HG02642 (cell line): ENCODE measurements at regions not wholly inside any gene's neighbourhood (a gene's known extent, or its start where the extent isn't known, plus 50 kb on each side); places are given as distances from the start of the nearest gene placed in this dataset.
"Not testable (repeated sequence)": the region's sequence is repeated elsewhere in the genome, so short reads cannot be mapped to it uniquely, and the experiment has no call there.

Source experiments
- ATAC-seq: cut with Tn5 transposase; IDR thresholded peaks from one replicate; pipeline ENCODE4 v1.9.1; 2021; ENCODE audit warnings: mild to moderate bottlenecking; ENCODE audit not compliant: unreplicated experiment, poor library complexity

- ATAC-seq: no peak
Observed at GRCh38 chr1:37360011-37360410, 114.4 kb upstream of the ZC3H12A start.

GRCh38 chr1:37362594-37363385 lies 111.6 kb upstream of the ZC3H12A start:
- no peak for ATAC-seq

GRCh38 chr1:37363535-37363934 lies 110.8 kb upstream of the ZC3H12A start:
- ATAC-seq: no peak

- ATAC-seq: not testable (repeated sequence)
Observed at GRCh38 chr1:37368665-37369315, 105.6 kb upstream of the ZC3H12A start.

GRCh38 chr1:37372302-37372701 lies 102.1 kb upstream of the ZC3H12A start:
- no peak for ATAC-seq

GRCh38 chr1:37372711-37373110 lies 101.7 kb upstream of the ZC3H12A start:
- no peak for ATAC-seq

- no peak for ATAC-seq
Observed at GRCh38 chr1:37373413-37373812, 101.0 kb upstream of the ZC3H12A start.

GRCh38 chr1:37380546-37380945 lies 93.8 kb upstream of the ZC3H12A start:
- not testable (repeated sequence) for ATAC-seq

- ATAC-seq: no peak
Observed at GRCh38 chr1:37387854-37388253, 86.5 kb upstream of the ZC3H12A start.

- ATAC-seq: no peak
Observed at GRCh38 chr1:37389327-37389726, 85.1 kb upstream of the ZC3H12A start.

- no peak for ATAC-seq
Observed at GRCh38 chr1:37391211-37392011, 83.0 kb upstream of the ZC3H12A start.

- ATAC-seq: no peak
Observed at GRCh38 chr1:37392051-37392450, 82.3 kb upstream of the ZC3H12A start.

GRCh38 chr1:37393173-37394120 lies 80.9 kb upstream of the ZC3H12A start:
- no peak for ATAC-seq

GRCh38 chr1:37394574-37395464 lies 79.6 kb upstream of the ZC3H12A start:
- no peak for ATAC-seq

GRCh38 chr1:37398096-37398495 lies 76.3 kb upstream of the ZC3H12A start:
- no peak for ATAC-seq

GRCh38 chr1:37399205-37399604 lies 75.2 kb upstream of the ZC3H12A start:
- ATAC-seq: no peak

GRCh38 chr1:37399830-37400464 lies 74.4 kb upstream of the ZC3H12A start:
- ATAC-seq: no peak

- ATAC-seq: no peak
Observed at GRCh38 chr1:37400466-37401225, 73.7 kb upstream of the ZC3H12A start.
